ENCODE measurements at regions not wholly inside any gene's neighbourhood (a gene's known extent, or its start where the extent isn't known, plus 50 kb on each side); places are given as distances from the start of the nearest gene placed in this dataset.
"Not testable (repeated sequence)": the region's sequence is repeated elsewhere in the genome, so short reads cannot be mapped to it uniquely, and the experiment has no call there.

GRCh38 chr2:209260281-209260680 lies 163.6 kb upstream of the MAP2 start:
- H3K4me1 ChIP-seq (ENCODE audit: control extremely low read depth in 1 of 4, control insufficient read depth in 4 of 4, insufficient read depth in 4 of 4, low read length in 3 of 4) = no peaks in the 10 kb centered on the region
- no peaks in the 10 kb centered on the region for H3K9me3 ChIP-seq (ENCODE audit: control extremely low read depth in 1 of 5, control insufficient read depth in 4 of 5, insufficient read depth in 2 of 5, low read depth in 1 of 5, low read length in 4 of 5)
- no peak overlapping the region for H3K27ac ChIP-seq (ENCODE audit: insufficient read depth in 1 of 2, low read depth in 1 of 2, low read length in 2 of 2, poor library complexity in 1 of 2, severe bottlenecking in 2 of 2)
- no peak for DNase-seq
- H3K27me3 ChIP-seq (replicated peaks in 2 of 5; ENCODE audit: control insufficient read depth in 4 of 5, insufficient read depth in 5 of 5, low read length in 4 of 5) = no peaks in the 10 kb centered on the region
- WGBS (ENCODE audit: insufficient coverage) = no CpG with 5 or more reads among the region's 5 CpGs
- ChIA-PET CTCF (no interaction called here), POLR2A (no interaction called here)
- no peak overlapping the region for H3K4me3 ChIP-seq (ENCODE audit: control insufficient read depth in 1 of 7, extremely low read depth in 1 of 7, insufficient read depth in 4 of 7, low read depth in 2 of 7, low read length in 6 of 7)
- H3K36me3 ChIP-seq (ENCODE audit: control insufficient read depth in 4 of 4, insufficient read depth in 4 of 4, low read length in 3 of 4) = no peaks in the 10 kb centered on the region

- H3K27ac ChIP-seq (ENCODE audit: insufficient read depth in 1 of 2, low read depth in 1 of 2, low read length in 2 of 2, poor library complexity in 1 of 2, severe bottlenecking in 2 of 2); POLR2A ChIA-PET; CTCF ChIA-PET; H3K9me3 ChIP-seq (ENCODE audit: control extremely low read depth in 1 of 5, control insufficient read depth in 4 of 5, insufficient read depth in 2 of 5, low read depth in 1 of 5, low read length in 4 of 5); H3K4me1 ChIP-seq (ENCODE audit: control extremely low read depth in 1 of 4, control insufficient read depth in 4 of 4, insufficient read depth in 4 of 4, low read length in 3 of 4); DNase-seq; H3K4me3 ChIP-seq (ENCODE audit: control insufficient read depth in 1 of 7, extremely low read depth in 1 of 7, insufficient read depth in 4 of 7, low read depth in 2 of 7, low read length in 6 of 7); H3K27me3 ChIP-seq (replicated peaks in 2 of 5; ENCODE audit: control insufficient read depth in 4 of 5, insufficient read depth in 5 of 5, low read length in 4 of 5); H3K36me3 ChIP-seq (ENCODE audit: control insufficient read depth in 4 of 4, insufficient read depth in 4 of 4, low read length in 3 of 4): not testable (repeated sequence)
- WGBS (ENCODE audit: insufficient coverage) = 98% methylated on average over 16 of the region's 16 CpGs
These were observed 162.3 kb upstream of the MAP2 start for GRCh38 chr2:209261366-209262053.

GRCh38 chr2:209269024-209269423 lies 154.8 kb upstream of the MAP2 start:
- no peaks in the 10 kb centered on the region for H3K36me3 ChIP-seq (ENCODE audit: control insufficient read depth in 4 of 4, insufficient read depth in 4 of 4, low read length in 3 of 4)
- no peak overlapping the region for H3K27ac ChIP-seq (ENCODE audit: insufficient read depth in 1 of 2, low read depth in 1 of 2, low read length in 2 of 2, poor library complexity in 1 of 2, severe bottlenecking in 2 of 2)
- DNase-seq = no peak
- POLR2A ChIA-PET = no interaction called here
- H3K27me3 ChIP-seq (replicated peaks in 2 of 5; ENCODE audit: control insufficient read depth in 4 of 5, insufficient read depth in 5 of 5, low read length in 4 of 5) = no peaks in the 10 kb centered on the region
- CTCF ChIA-PET = no interaction called here
- no peak overlapping the region for H3K4me3 ChIP-seq (ENCODE audit: control insufficient read depth in 1 of 7, extremely low read depth in 1 of 7, insufficient read depth in 4 of 7, low read depth in 2 of 7, low read length in 6 of 7)
- no peaks in the 10 kb centered on the region for H3K4me1 ChIP-seq (ENCODE audit: control extremely low read depth in 1 of 4, control insufficient read depth in 4 of 4, insufficient read depth in 4 of 4, low read length in 3 of 4)
- no CpG with 5 or more reads among the region's 2 CpGs for WGBS (ENCODE audit: insufficient coverage)
- no peaks in the 10 kb centered on the region for H3K9me3 ChIP-seq (ENCODE audit: control extremely low read depth in 1 of 5, control insufficient read depth in 4 of 5, insufficient read depth in 2 of 5, low read depth in 1 of 5, low read length in 4 of 5)

- H3K27ac ChIP-seq (ENCODE audit: insufficient read depth in 1 of 2, low read depth in 1 of 2, low read length in 2 of 2, poor library complexity in 1 of 2, severe bottlenecking in 2 of 2) = no peak overlapping the region
- no peaks in the 10 kb centered on the region for H3K9me3 ChIP-seq (ENCODE audit: control extremely low read depth in 1 of 5, control insufficient read depth in 4 of 5, insufficient read depth in 2 of 5, low read depth in 1 of 5, low read length in 4 of 5)
- H3K4me3 ChIP-seq (ENCODE audit: control insufficient read depth in 1 of 7, extremely low read depth in 1 of 7, insufficient read depth in 4 of 7, low read depth in 2 of 7, low read length in 6 of 7) = no peak overlapping the region
- no peak for DNase-seq
- WGBS (ENCODE audit: insufficient coverage) = 83% methylated on average over 3 of the region's 3 CpGs
- no peaks in the 10 kb centered on the region for H3K27me3 ChIP-seq (replicated peaks in 2 of 5; ENCODE audit: control insufficient read depth in 4 of 5, insufficient read depth in 5 of 5, low read length in 4 of 5)
- ChIA-PET POLR2A (no interaction called here), CTCF (no interaction called here)
- H3K4me1 ChIP-seq (ENCODE audit: control extremely low read depth in 1 of 4, control insufficient read depth in 4 of 4, insufficient read depth in 4 of 4, low read length in 3 of 4) = no peaks in the 10 kb centered on the region
- H3K36me3 ChIP-seq (ENCODE audit: control insufficient read depth in 4 of 4, insufficient read depth in 4 of 4, low read length in 3 of 4) = no peaks in the 10 kb centered on the region
These were observed 147.8 kb upstream of the MAP2 start for GRCh38 chr2:209276000-209276399.

- no peaks in the 10 kb centered on the region for H3K27me3 ChIP-seq (replicated peaks in 2 of 5; ENCODE audit: control insufficient read depth in 4 of 5, insufficient read depth in 5 of 5, low read length in 4 of 5)
- no peaks in the 10 kb centered on the region for H3K4me1 ChIP-seq (ENCODE audit: control extremely low read depth in 1 of 4, control insufficient read depth in 4 of 4, insufficient read depth in 4 of 4, low read length in 3 of 4)
- H3K9me3 ChIP-seq (ENCODE audit: control extremely low read depth in 1 of 5, control insufficient read depth in 4 of 5, insufficient read depth in 2 of 5, low read depth in 1 of 5, low read length in 4 of 5) = no peaks in the 10 kb centered on the region
- 100% methylated on average over 1 of the region's 3 CpGs for WGBS (ENCODE audit: insufficient coverage)
- H3K36me3 ChIP-seq (ENCODE audit: control insufficient read depth in 4 of 4, insufficient read depth in 4 of 4, low read length in 3 of 4) = no peaks in the 10 kb centered on the region
- ChIA-PET CTCF (no interaction called here), POLR2A (no interaction called here)
- H3K27ac ChIP-seq (ENCODE audit: insufficient read depth in 1 of 2, low read depth in 1 of 2, low read length in 2 of 2, poor library complexity in 1 of 2, severe bottlenecking in 2 of 2) = no peak overlapping the region
- no peak overlapping the region for H3K4me3 ChIP-seq (ENCODE audit: control insufficient read depth in 1 of 7, extremely low read depth in 1 of 7, insufficient read depth in 4 of 7, low read depth in 2 of 7, low read length in 6 of 7)
- DNase-seq = no peak
These were observed 146.4 kb upstream of the MAP2 start for GRCh38 chr2:209277444-209277843.

GRCh38 chr2:209298601-209299000 lies 125.2 kb upstream of the MAP2 start:
- Histone ChIP-seq H3K27me3 (replicated peaks in 2 of 5; ENCODE audit: control insufficient read depth in 4 of 5, insufficient read depth in 5 of 5, low read length in 4 of 5) (no peaks in the 10 kb centered on the region), H3K4me1 (ENCODE audit: control extremely low read depth in 1 of 4, control insufficient read depth in 4 of 4, insufficient read depth in 4 of 4, low read length in 3 of 4) (peaks cover 0 to 3% (median under 1%) of the 10 kb centered on the region in 4 experiments), H3K9me3 (ENCODE audit: control extremely low read depth in 1 of 5, control insufficient read depth in 4 of 5, insufficient read depth in 2 of 5, low read depth in 1 of 5, low read length in 4 of 5) (no peaks in the 10 kb centered on the region), H3K27ac (ENCODE audit: insufficient read depth in 1 of 2, low read depth in 1 of 2, low read length in 2 of 2, poor library complexity in 1 of 2, severe bottlenecking in 2 of 2) (no peak overlapping the region), H3K4me3 (ENCODE audit: control insufficient read depth in 1 of 7, extremely low read depth in 1 of 7, insufficient read depth in 4 of 7, low read depth in 2 of 7, low read length in 6 of 7) (no peak overlapping the region), H3K36me3 (ENCODE audit: control insufficient read depth in 4 of 4, insufficient read depth in 4 of 4, low read length in 3 of 4) (no peaks in the 10 kb centered on the region)
- WGBS (ENCODE audit: insufficient coverage) = 100% methylated on average over 2 of the region's 2 CpGs
- ChIA-PET CTCF (interaction anchor here (2.0 kb wide), 1 partner anchor 9 kb away, joined by 8 read pairs; no protein-coding TSS in a partner anchor), POLR2A (no interaction called here)
- no peak for DNase-seq

- CTCF ChIA-PET; DNase-seq; H3K9me3 ChIP-seq (ENCODE audit: control extremely low read depth in 1 of 5, control insufficient read depth in 4 of 5, insufficient read depth in 2 of 5, low read depth in 1 of 5, low read length in 4 of 5); H3K27ac ChIP-seq (ENCODE audit: insufficient read depth in 1 of 2, low read depth in 1 of 2, low read length in 2 of 2, poor library complexity in 1 of 2, severe bottlenecking in 2 of 2); H3K4me1 ChIP-seq (ENCODE audit: control extremely low read depth in 1 of 4, control insufficient read depth in 4 of 4, insufficient read depth in 4 of 4, low read length in 3 of 4); H3K4me3 ChIP-seq (ENCODE audit: control insufficient read depth in 1 of 7, extremely low read depth in 1 of 7, insufficient read depth in 4 of 7, low read depth in 2 of 7, low read length in 6 of 7); H3K27me3 ChIP-seq (replicated peaks in 2 of 5; ENCODE audit: control insufficient read depth in 4 of 5, insufficient read depth in 5 of 5, low read length in 4 of 5); POLR2A ChIA-PET; H3K36me3 ChIP-seq (ENCODE audit: control insufficient read depth in 4 of 4, insufficient read depth in 4 of 4, low read length in 3 of 4): not testable (repeated sequence)
- 95% methylated on average over 7 of the region's 11 CpGs for WGBS (ENCODE audit: insufficient coverage)
These were observed 124.4 kb upstream of the MAP2 start for GRCh38 chr2:209299478-209299877.

All from common myeloid progenitor, CD34-positive (primary cell).